ENCODE measurements at regions not wholly inside any gene's neighbourhood (a gene's known extent, or its start where the extent isn't known, plus 50 kb on each side); places are given as distances from the start of the nearest gene placed in this dataset.

GRCh38 chr7:67825356-67825755 is 828.7 kb downstream of the TYW1 start:
- DNase-seq (ENCODE audit: low read depth, low spot score): no peak

DNA sequence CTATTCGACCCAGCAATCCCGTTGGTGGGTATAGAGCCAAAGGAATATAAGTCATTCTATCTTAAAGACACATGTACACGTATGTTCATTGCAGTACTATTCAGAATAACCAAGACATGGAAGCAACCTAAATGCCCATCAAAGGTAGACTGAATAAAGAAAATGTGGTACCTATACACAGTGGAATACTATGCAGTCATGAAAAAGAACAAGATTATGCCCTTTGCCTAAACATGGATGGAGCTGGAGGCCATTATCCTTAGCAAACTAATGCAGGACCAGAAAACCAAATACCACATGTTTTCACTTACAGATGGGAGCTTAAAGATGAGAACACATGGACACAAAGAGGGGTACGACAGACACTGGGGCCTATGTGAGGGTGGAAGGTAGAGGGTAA is 845.3 kb downstream of the TYW1 start:
- no peak for DNase-seq (ENCODE audit: low read depth, low spot score)

GRCh38 chr7:67842571-67842970 is 845.9 kb downstream of the TYW1 start:
- no peak for DNase-seq (ENCODE audit: low read depth, low spot score)

DNA sequence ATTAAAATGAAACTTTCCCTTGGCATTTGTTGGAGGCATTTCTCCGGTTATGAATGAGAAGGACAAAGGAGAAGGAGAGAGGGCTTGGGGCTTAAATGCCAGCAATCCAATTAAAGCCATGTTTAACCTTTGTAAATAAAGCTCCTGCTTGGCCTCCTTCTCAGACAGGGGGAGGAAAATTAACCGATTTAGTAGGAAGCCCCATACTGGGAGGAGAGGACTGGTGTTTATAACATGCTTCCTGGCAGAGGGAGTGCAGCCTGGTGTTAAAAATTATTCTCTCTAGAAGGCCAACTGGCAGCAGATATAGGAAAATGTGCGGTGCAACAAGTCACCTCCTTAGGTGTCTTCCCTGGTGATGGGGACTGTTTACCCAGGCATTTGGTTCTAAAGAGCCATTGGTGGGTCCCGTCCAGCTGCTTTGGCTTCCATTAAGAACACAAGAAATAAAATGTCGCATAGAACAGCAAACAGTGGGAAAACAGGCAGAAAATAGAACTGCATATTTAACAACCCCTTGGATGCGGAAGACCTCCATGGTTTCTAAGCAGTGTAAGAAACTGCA is 846.5 kb downstream of the TYW1 start:
- DNase-seq (ENCODE audit: low read depth, low spot score): no peak

DNA sequence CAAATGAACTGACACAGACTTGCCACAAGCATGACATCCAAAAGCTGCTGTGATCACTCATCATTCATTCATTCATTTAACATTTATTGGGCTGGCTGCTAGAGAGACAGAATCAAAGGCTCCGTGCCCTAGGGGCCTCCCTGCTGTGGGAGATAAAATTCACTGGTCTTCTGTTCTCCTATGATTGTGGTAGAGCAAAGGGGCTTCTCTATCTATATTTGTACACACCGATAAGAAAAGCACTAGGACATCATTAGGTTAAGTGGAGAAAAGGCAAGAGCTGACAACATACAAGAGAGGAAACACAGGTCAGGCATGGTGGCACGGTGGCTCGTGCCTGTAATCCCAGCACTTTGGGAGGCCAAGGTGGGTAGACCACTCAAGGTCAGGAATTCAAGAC is 847.0 kb downstream of the TYW1 start:
- no peak for DNase-seq (ENCODE audit: low read depth, low spot score)

DNA sequence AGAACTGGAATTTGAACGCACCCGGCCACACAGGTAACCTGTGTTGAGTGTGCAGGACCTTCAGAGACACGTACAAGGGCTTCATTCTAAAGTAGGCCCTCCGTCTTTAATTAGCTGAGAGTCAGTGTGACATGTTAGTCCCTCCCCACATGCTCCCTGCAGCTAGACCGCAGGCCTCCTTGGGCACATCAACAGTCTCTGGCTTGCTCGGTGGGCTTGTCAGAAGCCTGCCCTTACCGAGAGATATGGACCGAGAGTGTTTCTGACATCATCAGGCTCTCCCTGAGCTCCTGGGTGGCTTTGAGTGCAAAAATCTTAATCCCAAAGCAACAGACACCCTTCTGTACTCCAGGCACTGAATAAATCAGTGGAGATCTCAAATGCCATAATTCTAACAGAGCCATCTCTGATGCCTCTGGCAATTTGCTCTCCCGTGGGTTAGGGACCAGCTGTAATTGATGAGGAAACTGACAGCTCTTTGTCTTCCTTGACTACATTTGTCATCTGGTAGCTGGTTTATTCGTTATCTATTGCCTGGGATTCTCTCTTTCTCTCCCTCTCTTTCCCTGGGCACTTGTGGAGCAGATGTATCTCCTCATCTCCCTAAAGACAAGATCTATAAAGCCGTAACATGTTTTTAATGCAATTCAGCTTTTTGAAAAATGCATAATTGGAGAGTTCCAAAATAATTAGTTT is 850.6 kb downstream of the TYW1 start:
- no peak for DNase-seq (ENCODE audit: low read depth, low spot score)

DNA sequence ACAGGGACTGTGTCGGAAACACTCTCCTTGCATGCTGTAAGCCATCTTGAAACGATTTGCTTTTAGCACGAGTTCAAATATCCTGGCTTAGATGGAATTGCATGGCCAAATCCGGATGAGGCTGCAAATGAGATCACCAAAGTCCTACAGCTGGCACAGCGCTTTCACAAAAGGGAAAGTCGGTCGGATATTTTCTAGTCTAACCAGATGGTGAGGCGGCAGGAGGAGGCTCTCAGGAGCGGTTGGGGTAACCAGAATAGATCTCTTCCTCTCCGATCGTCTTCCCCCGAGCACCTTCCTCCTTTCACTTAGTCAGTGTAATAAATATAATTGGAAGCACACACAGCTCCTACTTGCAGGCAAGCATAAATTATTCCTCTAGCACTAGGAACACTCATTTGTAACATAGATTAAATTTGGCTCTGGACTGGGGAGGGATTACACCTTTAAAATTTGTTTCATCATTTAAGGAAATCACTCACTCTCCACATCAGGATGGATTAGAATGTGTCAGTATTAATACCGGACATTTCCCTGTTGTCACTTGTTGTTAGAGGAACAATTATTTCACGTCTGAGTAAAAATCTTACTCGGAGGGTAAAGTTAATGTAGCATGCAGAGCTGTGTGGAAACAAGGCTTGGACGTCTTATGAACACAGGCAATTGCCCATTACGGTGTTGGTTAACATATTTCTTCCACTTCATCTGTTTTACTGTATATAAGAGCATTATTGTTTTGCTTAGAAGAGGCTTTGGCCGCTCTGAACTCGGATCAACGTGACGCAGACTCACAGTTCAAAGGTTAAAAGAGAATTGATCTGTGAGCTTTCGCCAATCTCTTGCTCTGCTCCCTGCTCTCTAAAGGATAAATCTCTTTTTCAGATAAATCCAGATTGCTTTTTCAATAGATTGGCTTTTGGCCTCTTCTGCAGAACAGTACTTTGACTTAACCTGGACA is 857.9 kb downstream of the TYW1 start:
- no peak for DNase-seq (ENCODE audit: low read depth, low spot score)

GRCh38 chr7:67855322-67855721 is 858.7 kb downstream of the TYW1 start:
- DNase-seq (ENCODE audit: low read depth, low spot score): no peak

DNA sequence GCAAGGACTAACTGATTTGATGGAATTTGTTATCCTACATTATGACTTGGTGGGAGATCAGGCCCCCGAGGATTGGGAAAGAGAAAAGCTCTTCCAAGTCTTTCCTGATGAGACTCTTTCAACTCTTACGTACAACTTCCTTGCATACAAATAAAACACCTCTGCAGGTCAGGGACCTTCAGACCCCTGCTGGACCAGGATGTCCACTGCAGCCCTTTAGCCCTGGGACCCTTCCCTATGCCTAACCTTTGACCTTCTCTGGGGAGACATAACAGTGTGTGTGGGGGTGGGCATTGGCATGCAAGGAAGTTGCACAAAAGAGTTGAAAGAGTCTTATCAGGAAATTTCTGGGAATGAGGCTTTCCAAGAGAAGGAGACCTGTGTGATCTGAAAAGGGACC is 859.4 kb downstream of the TYW1 start:
- no peak for DNase-seq (ENCODE audit: low read depth, low spot score)

- DNase-seq (ENCODE audit: low read depth, low spot score): no peak
Measured at GRCh38 chr7:67857698-67858097, 861.1 kb downstream of the TYW1 start.

DNA sequence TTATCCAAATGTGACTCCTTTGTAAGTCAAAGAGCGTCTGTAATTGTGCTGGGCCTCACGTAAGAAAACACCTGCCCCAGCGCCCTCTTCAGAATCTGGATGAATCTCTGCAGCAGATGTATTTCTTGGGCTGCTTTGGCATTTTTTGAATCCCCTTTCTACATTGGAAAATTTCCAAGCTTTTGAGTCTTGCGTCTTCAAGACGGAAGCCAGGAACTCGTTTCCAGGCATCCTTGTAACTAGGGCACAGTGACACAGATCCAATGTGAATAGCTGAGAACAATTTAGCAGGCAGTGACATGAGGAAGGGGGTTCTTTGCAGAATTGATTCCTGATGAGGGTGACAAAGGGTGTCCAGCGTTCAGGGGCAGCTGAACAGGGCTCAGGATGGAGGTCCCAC is 862.3 kb downstream of the TYW1 start:
- no peak for DNase-seq (ENCODE audit: low read depth, low spot score)

DNA sequence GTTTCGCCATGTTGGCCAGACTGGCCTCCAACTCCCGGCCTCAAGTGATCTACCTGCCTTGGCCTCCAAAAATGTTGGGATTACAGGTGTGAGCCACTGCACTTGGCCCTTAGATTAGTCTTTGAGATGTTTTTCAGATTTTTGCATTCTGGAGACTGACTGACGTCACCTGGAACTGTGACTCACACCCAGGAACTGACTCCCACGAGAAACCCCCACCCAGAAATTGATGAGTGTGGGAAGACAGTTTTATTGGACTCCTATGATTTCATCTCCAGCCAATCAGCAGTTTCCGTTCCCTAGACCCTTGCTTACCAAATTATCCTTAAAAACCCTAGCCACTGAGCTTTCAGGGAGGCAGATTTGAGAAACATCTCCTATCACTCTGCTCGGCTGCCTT is 867.3 kb downstream of the TYW1 start:
- DNase-seq (ENCODE audit: low read depth, low spot score): no peak

- no peak for DNase-seq (ENCODE audit: low read depth, low spot score)
Measured at GRCh38 chr7:67866054-67866453, 869.4 kb downstream of the TYW1 start.

GRCh38 chr7:67866812-67867211 is 870.2 kb downstream of the TYW1 start:
- no peak for DNase-seq (ENCODE audit: low read depth, low spot score)

DNA sequence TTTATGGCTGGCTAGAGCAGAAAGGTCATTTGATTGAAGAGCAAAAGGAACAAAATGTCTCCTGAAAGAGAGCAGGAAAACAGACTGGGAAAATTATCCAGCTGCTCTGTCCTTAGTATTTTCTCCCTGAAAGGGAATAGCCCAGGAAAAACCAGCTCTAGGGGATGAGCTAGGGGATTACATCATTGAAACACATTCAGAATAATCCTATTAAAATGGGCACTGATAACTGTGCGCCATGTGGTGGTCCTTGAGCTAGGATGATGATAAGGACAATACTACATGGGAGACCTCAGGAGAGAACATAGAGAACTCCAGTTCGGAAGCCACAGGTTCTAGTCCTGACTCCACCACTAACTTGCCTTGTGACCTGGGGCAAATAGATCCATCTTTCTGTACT is 873.8 kb downstream of the TYW1 start:
- DNase-seq (ENCODE audit: low read depth, low spot score): no peak

DNA sequence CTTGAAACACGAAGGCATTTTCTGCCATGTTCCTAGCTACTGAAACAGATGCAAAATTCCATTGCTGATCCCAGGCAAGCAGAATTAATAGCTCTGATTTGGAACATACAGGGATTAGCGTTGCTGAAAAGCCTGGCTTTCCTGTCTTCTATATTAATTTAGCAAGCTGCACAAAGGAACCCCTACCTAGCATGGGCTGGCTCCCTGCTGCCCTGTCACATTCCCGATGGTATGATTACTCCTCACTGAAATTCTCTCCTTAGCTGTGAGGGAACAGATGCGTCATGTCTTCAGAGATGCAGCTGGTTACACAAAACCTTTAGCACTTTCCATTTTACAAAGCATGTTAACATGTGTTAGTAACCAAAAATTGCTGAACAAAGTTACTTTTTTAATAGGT is 878.9 kb downstream of the TYW1 start:
- no peak for DNase-seq (ENCODE audit: low read depth, low spot score)

DNA sequence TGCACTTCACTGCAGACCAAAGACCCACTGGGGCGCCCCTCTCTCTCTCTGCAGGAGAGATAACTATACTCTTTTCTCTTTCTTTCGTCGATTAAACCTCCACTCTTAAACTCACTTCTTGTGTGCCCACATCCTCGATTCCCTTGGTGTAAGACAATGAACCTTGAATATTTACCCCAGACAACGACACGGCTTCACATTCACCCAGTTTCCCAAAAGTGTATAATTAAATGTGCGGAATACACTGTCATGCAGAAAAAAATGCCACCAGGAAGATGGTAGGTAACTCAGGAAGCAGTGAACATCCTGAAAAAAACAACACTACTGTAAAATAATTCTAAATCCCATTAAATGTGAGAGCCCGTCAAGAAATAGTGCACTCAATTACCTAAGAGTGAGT is 882.2 kb downstream of the TYW1 start:
- DNase-seq (ENCODE audit: low read depth, low spot score): no peak

GRCh38 chr7:67882843-67883242 is 886.2 kb downstream of the TYW1 start:
- DNase-seq (ENCODE audit: low read depth, low spot score): no peak

GRCh38 chr7:67890316-67890715 is 893.7 kb downstream of the TYW1 start:
- DNase-seq (ENCODE audit: low read depth, low spot score): no peak

GRCh38 chr7:67894746-67895145 is 898.1 kb downstream of the TYW1 start:
- no peak for DNase-seq (ENCODE audit: low read depth, low spot score)

- no peak for DNase-seq (ENCODE audit: low read depth, low spot score)
Measured at GRCh38 chr7:67896721-67897120, 900.1 kb downstream of the TYW1 start.

- DNase-seq (ENCODE audit: low read depth, low spot score): no peak
Measured at GRCh38 chr7:67900456-67900855, 903.8 kb downstream of the TYW1 start.
